Vagina (tissue), 2 donors: ENCODE measurements at regions not wholly inside any gene's neighbourhood (a gene's known extent, or its start where the extent isn't known, plus 50 kb on each side); places are given as distances from the start of the nearest gene placed in this dataset.

ENCODE experiments used
- DNase-seq, 2 donors: peaks; one replicate each; pipeline ENCODE4 v3.0.0-alpha.2; 2017; ENCODE audit errors: extremely low spot score in 2 of 2
- H3K27ac ChIP-seq: fragments of 200-600 bp; sonication (generic); one replicate; pipeline ENCODE4 v1.5.1; 2019
- H3K27me3 ChIP-seq: fragments of 200-600 bp; sonication (generic); one replicate; pipeline ENCODE4 v1.5.1; 2019
- H3K36me3 ChIP-seq, 2 donors: fragments of 200-600 bp; sonication (generic); one replicate each; pipeline ENCODE4 v1.5.1; 2017 to 2019
- H3K4me1 ChIP-seq: fragments of 200-600 bp; sonication (generic); one replicate; pipeline ENCODE4 v1.5.1; 2019
- H3K4me3 ChIP-seq, 2 donors: fragments of 200-600 bp; sonication (generic); 1 replicate in 1 of 2; 2 replicates in 1 of 2; pipeline ENCODE4 v1.5.1; 2016 to 2019
- H3K9me3 ChIP-seq: fragments of 200-600 bp; sonication (generic); one replicate; pipeline ENCODE4 v1.5.1; 2019
- POLR2A ChIP-seq, 2 donors: fragments of 450-650 bp; IDR thresholded peaks; one replicate each; pipeline ENCODE4 v1.6.1; 2017; ENCODE audit warnings: antibody characterized with exemption in 2 of 2, mild to moderate bottlenecking in 2 of 2, moderate library complexity in 2 of 2
- POLR2AphosphoS5 ChIP-seq, 2 donors: sonication (generic); formaldehyde crosslinking; IDR thresholded peaks; one replicate each; pipeline ENCODE4 v1.9.0; 2017; ENCODE audit warnings: antibody characterized with exemption in 2 of 2, mild to moderate bottlenecking in 2 of 2, low read depth in 1 of 2; ENCODE audit not compliant: insufficient read depth in 1 of 2
- intact Hi-C: fragments of 100-400 bp; cut with DNase I; formaldehyde crosslinking; loops from one replicate; pipeline ENCODE4 v1.15.1; 2023
- TF ChIP-seq, protein P1 (sequence below), 3 experiments: fragments of 450-650 bp in 2 of 3; fragments of 200-600 bp in 1 of 3; sonication (generic) in 1 of 3; IDR thresholded peaks; one replicate each; pipeline ENCODE4 v1.5.1; 2017 to 2019; ENCODE audit warnings: antibody characterized with exemption in 3 of 3, mild to moderate bottlenecking in 2 of 3, moderate library complexity in 2 of 3

DNA sequence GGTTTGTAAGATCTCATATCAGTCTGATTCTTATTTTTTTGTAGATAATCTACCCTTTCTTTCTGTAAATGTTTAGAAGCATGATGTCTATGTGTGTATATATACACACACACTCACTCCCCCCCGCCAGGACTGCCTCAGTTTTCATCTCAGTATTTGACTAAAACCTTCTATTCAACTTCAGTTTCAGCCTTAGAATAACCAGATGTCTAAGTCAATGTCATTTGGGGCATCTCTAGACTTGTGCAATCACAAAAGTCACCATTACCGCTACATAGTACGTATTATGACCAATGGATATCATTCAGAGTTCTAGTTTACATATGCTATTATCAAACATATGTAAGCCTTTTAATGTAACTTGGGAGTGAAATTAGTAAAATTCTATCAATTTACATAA lies 53.3 kb upstream of the BOLA1 start:
- H3K9me3 ChIP-seq: no peaks in the 10 kb centered on the region
- H3K27ac ChIP-seq: no peak overlapping the region
- H3K4me1 ChIP-seq: peaks cover 60% of the 10 kb centered on the region

DNA sequence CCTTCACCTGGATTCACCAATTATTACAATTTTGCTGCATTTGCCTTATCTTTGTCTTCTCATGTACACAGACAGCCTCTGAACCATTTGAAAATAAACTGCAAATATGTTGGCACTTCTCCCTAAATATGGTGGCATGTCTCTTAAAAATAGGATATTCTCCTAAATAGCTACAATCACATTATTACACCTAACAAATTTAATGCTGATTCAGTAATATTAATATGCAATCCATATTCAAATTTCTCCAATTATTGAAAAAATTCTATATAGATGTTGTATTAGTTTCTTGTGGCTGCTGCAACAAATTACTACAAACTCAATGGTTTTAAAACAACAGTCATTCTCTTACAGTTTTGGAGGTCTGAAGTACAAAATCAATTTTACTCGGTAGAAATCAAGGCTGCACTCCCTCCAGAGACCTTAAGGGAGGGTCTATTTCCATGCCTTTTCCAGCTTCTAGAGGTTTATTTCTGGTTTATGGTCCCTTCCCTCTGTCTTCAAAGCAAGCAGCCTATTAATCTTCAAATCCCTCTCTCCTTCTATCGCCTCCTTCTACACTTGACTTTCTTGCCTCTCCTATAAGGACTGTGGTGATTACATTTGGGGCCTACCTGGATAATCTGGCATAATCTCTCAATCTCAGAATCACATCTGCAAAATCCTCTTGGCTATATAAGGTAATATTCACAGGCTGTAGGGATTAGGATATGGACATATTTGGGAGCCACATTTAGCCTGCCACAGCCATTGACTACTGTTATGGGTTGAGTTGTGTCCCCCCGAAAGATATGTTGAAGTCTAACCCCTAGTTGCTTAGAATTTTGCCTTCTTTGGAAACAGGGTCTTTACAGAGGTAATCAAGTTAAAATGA lies 52.5 kb upstream of the BOLA1 start:
- no peak for TF ChIP-seq POLR2AphosphoS5 (IDR thresholded peaks at IDR 0.05; ENCODE audit: insufficient read depth in 1 of 2, low read depth in 1 of 2)
- no peak for TF ChIP-seq POLR2A (IDR thresholded peaks at IDR 0.05)
- TF ChIP-seq, protein P1, sequence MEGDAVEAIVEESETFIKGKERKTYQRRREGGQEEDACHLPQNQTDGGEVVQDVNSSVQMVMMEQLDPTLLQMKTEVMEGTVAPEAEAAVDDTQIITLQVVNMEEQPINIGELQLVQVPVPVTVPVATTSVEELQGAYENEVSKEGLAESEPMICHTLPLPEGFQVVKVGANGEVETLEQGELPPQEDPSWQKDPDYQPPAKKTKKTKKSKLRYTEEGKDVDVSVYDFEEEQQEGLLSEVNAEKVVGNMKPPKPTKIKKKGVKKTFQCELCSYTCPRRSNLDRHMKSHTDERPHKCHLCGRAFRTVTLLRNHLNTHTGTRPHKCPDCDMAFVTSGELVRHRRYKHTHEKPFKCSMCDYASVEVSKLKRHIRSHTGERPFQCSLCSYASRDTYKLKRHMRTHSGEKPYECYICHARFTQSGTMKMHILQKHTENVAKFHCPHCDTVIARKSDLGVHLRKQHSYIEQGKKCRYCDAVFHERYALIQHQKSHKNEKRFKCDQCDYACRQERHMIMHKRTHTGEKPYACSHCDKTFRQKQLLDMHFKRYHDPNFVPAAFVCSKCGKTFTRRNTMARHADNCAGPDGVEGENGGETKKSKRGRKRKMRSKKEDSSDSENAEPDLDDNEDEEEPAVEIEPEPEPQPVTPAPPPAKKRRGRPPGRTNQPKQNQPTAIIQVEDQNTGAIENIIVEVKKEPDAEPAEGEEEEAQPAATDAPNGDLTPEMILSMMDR (IDR thresholded peaks at IDR 0.05): no peak
- no peaks in the 10 kb centered on the region for H3K9me3 ChIP-seq
- no peak overlapping the region for H3K27ac ChIP-seq
- DNase-seq: no peak
- intact Hi-C loops: no loop called here
- H3K36me3 ChIP-seq: no peaks in the 10 kb centered on the region
- H3K4me1 ChIP-seq: peaks cover 60% of the 10 kb centered on the region
- no peak overlapping the region for H3K4me3 ChIP-seq
- H3K27me3 ChIP-seq: no peaks in the 10 kb centered on the region

More for the DNA sequence above, 53.3 kb upstream of the BOLA1 start:
- H3K4me3 ChIP-seq: no peak overlapping the region
- no peak for DNase-seq
- TF ChIP-seq POLR2AphosphoS5 (IDR thresholded peaks at IDR 0.05; ENCODE audit: insufficient read depth in 1 of 2, low read depth in 1 of 2) (no peak), POLR2A (IDR thresholded peaks at IDR 0.05) (no peak)
- TF ChIP-seq, protein P1 (IDR thresholded peaks at IDR 0.05): no peak
- intact Hi-C loops: no loop called here
- no peaks in the 10 kb centered on the region for H3K36me3 ChIP-seq
- no peaks in the 10 kb centered on the region for H3K27me3 ChIP-seq

- H3K27ac ChIP-seq: no peak overlapping the region
- H3K27me3 ChIP-seq: no peaks in the 10 kb centered on the region
- TF ChIP-seq POLR2A (IDR thresholded peaks at IDR 0.05) (no peak), POLR2AphosphoS5 (IDR thresholded peaks at IDR 0.05; ENCODE audit: insufficient read depth in 1 of 2, low read depth in 1 of 2) (no peak)
- TF ChIP-seq, protein P1 (IDR thresholded peaks at IDR 0.05): no peak
- H3K36me3 ChIP-seq: no peaks in the 10 kb centered on the region
- DNase-seq: no peak
- no peaks in the 10 kb centered on the region for H3K9me3 ChIP-seq
- no peak overlapping the region for H3K4me3 ChIP-seq
- intact Hi-C loops: no loop called here
- H3K4me1 ChIP-seq: peaks cover 58% of the 10 kb centered on the region
Measured at GRCh38 chr1:149848340-149849110, 50.8 kb upstream of the BOLA1 start.

GRCh38 chr1:149849111-149849946 lies 50.0 kb upstream of the BOLA1 start:
- TF ChIP-seq POLR2A (IDR thresholded peaks at IDR 0.05): no peak
- no peak for TF ChIP-seq POLR2AphosphoS5 (IDR thresholded peaks at IDR 0.05; ENCODE audit: insufficient read depth in 1 of 2, low read depth in 1 of 2)
- TF ChIP-seq, protein P1 (IDR thresholded peaks at IDR 0.05): no peak
- intact Hi-C loops: no loop called here
- Histone ChIP-seq H3K4me3 (peak overlapping the region; percentile 45 to 49), H3K4me1 (peaks cover 50% of the 10 kb centered on the region), H3K36me3 (no peaks in the 10 kb centered on the region), H3K9me3 (no peaks in the 10 kb centered on the region), H3K27ac (peak overlapping the region; percentile 74), H3K27me3 (no peaks in the 10 kb centered on the region)
- DNase-seq: no peak
